GM19395 (cell line): ENCODE measurements at regions not wholly inside any gene's neighbourhood (a gene's known extent, or its start where the extent isn't known, plus 50 kb on each side); places are given as distances from the start of the nearest gene placed in this dataset.

Experiments
- ATAC-seq: cut with Tn5 transposase; IDR thresholded peaks from one replicate; pipeline ENCODE4 v1.9.1; 2021; ENCODE audit warnings: mild to moderate bottlenecking, moderate library complexity; ENCODE audit not compliant: unreplicated experiment

GRCh38 chr16:79303959-79304387 lies 296.6 kb downstream of the MAF start:
- ATAC-seq, result no peak

GRCh38 chr16:79303206-79303605 lies 297.3 kb downstream of the MAF start:
- no peak for ATAC-seq

GRCh38 chr16:79302731-79303130 lies 297.8 kb downstream of the MAF start:
- ATAC-seq, result no peak

GRCh38 chr16:79301051-79301450 lies 299.5 kb downstream of the MAF start:
- ATAC-seq, result no peak

GRCh38 chr16:79298894-79299799 lies 301.4 kb downstream of the MAF start:
- ATAC-seq, result no peak

- ATAC-seq, result no peak
These were observed 302.1 kb downstream of the MAF start for GRCh38 chr16:79298476-79298875.

- ATAC-seq, result no peak
These were observed 302.7 kb downstream of the MAF start for GRCh38 chr16:79297805-79298204.

- no peak for ATAC-seq
These were observed 303.2 kb downstream of the MAF start for GRCh38 chr16:79297296-79297695.

- no peak for ATAC-seq
These were observed 304.0 kb downstream of the MAF start for GRCh38 chr16:79296491-79296890.

- ATAC-seq, result no peak
These were observed 304.8 kb downstream of the MAF start for GRCh38 chr16:79295746-79296145.

- ATAC-seq, result no peak
These were observed 305.4 kb downstream of the MAF start for GRCh38 chr16:79295162-79295561.

- ATAC-seq, result no peak
These were observed 306.0 kb downstream of the MAF start for GRCh38 chr16:79294568-79294967.

- ATAC-seq, result no peak
These were observed 306.6 kb downstream of the MAF start for GRCh38 chr16:79293836-79294460.

GRCh38 chr16:79288066-79288465 lies 312.5 kb downstream of the MAF start:
- ATAC-seq, result no peak

GRCh38 chr16:79287424-79287917 lies 313.1 kb downstream of the MAF start:
- peak; percentile 16 for ATAC-seq

GRCh38 chr16:79286646-79287423 lies 313.7 kb downstream of the MAF start:
- ATAC-seq, result peak; percentile 94

GRCh38 chr16:79284766-79285165 lies 315.8 kb downstream of the MAF start:
- ATAC-seq, result no peak

GRCh38 chr16:79283578-79283977 lies 317.0 kb downstream of the MAF start:
- peak; percentile 58 for ATAC-seq

- ATAC-seq, result no peak
These were observed 317.7 kb downstream of the MAF start for GRCh38 chr16:79282806-79283205.

GRCh38 chr16:79278506-79278905 lies 322.0 kb downstream of the MAF start:
- ATAC-seq, result peak; percentile 83

GRCh38 chr16:79276501-79276900 lies 324.0 kb downstream of the MAF start:
- no peak for ATAC-seq
